ENCODE measurements at regions not wholly inside any gene's neighbourhood (a gene's known extent, or its start where the extent isn't known, plus 50 kb on each side); places are given as distances from the start of the nearest gene placed in this dataset.

DNA sequence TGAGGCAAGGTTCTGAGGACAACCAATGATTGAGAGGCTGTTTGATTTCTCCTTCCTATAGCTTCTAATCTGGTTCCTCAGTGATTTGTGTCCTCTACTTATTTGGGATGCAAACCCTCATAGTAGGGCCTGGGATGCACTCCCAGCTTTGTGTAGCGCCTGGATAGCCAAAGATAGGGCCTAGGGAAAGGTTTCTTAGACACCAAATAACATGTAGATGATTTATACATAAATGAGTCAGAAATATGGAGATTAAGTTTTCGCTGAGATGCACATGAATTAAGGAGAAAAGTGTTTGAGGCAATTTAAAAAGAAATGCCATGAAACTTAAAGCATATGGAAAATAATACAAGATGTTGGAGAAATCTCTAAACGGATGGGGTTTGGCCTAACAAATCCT, 66.0 kb upstream of the LMO4 start:
- H3K36me3 Mint-ChIP-seq (ENCODE audit: insufficient read depth in 1 of 3, low read depth in 3 of 3), result no peaks in the 10 kb centered on the region
- H2BK5ac ChIP-seq (ENCODE audit: insufficient read length, low read length), result no peak overlapping the region
- H4K91ac ChIP-seq (ENCODE audit: insufficient read length, low read depth, low read length), result no peak overlapping the region
- H3K27me3 ChIP-seq (ENCODE audit: insufficient read depth, low read length), result no peaks in the 10 kb centered on the region
- H3K79me1 ChIP-seq (ENCODE audit: insufficient read depth, low read depth, low read length, poor library complexity, severe bottlenecking), result no peaks in the 10 kb centered on the region
- no peak overlapping the region for H2BK15ac ChIP-seq (ENCODE audit: low read depth, low read length)
- H3K14ac ChIP-seq (ENCODE audit: insufficient read depth, low read length), result no peak overlapping the region
- H4K20me1 ChIP-seq (ENCODE audit: control insufficient read depth, insufficient read depth, insufficient read length), result no peaks in the 10 kb centered on the region
- H3K23ac ChIP-seq (ENCODE audit: insufficient read length, low read depth, low read length), result no peak overlapping the region
- no peaks in the 10 kb centered on the region for H3K4me1 Mint-ChIP-seq
- no peak overlapping the region for H2BK12ac ChIP-seq (ENCODE audit: insufficient read length, low read depth, low read length)
- no peak overlapping the region for H2BK20ac ChIP-seq (ENCODE audit: low read depth, low read length, poor library complexity, severe bottlenecking)
- no peak overlapping the region for H4K5ac ChIP-seq (ENCODE audit: insufficient read length, low read depth, low read length)
- H2AFZ ChIP-seq (ENCODE audit: low read length), result no peak overlapping the region
- H3T11ph ChIP-seq (ENCODE audit: low read length), result no peak overlapping the region
- H3K9me3 Mint-ChIP-seq, result no peaks in the 10 kb centered on the region
- H3K23me2 ChIP-seq (ENCODE audit: insufficient read length, low read depth, low read length, poor library complexity, severe bottlenecking), result no peaks in the 10 kb centered on the region
- H3K4me1 ChIP-seq (ENCODE audit: insufficient read depth, low read length), result no peaks in the 10 kb centered on the region
- no peak overlapping the region for H4K8ac ChIP-seq (replicated peaks; ENCODE audit: insufficient read length, low read depth, low read length)
- H3K27ac ChIP-seq (ENCODE audit: insufficient read length, low read depth, low read length), result no peak overlapping the region
- no peak overlapping the region for H3K56ac ChIP-seq (ENCODE audit: insufficient read length, low read depth, low read length)
- H3K9ac ChIP-seq (ENCODE audit: extremely low read depth, insufficient read length, low read length), result no peak overlapping the region
- H3K9me3 ChIP-seq (ENCODE audit: control insufficient read depth, low read depth, low read length), result no peaks in the 10 kb centered on the region
- no peak overlapping the region for H2BK120ac ChIP-seq (ENCODE audit: low read depth, low read length, poor library complexity, severe bottlenecking)
- H3K4me2 ChIP-seq (ENCODE audit: insufficient read depth, insufficient read length, low read length), result no peak overlapping the region
- no peaks in the 10 kb centered on the region for H3K79me2 ChIP-seq (ENCODE audit: insufficient read depth, low read length)
- H3K4me3 Mint-ChIP-seq, result no peak overlapping the region
- TF ChIP-seq, protein P1, sequence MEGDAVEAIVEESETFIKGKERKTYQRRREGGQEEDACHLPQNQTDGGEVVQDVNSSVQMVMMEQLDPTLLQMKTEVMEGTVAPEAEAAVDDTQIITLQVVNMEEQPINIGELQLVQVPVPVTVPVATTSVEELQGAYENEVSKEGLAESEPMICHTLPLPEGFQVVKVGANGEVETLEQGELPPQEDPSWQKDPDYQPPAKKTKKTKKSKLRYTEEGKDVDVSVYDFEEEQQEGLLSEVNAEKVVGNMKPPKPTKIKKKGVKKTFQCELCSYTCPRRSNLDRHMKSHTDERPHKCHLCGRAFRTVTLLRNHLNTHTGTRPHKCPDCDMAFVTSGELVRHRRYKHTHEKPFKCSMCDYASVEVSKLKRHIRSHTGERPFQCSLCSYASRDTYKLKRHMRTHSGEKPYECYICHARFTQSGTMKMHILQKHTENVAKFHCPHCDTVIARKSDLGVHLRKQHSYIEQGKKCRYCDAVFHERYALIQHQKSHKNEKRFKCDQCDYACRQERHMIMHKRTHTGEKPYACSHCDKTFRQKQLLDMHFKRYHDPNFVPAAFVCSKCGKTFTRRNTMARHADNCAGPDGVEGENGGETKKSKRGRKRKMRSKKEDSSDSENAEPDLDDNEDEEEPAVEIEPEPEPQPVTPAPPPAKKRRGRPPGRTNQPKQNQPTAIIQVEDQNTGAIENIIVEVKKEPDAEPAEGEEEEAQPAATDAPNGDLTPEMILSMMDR (conservative IDR thresholded peaks at IDR 0.05), result no peak
- no CpG with 5 or more reads among the region's 3 CpGs for WGBS (ENCODE audit: extremely low coverage, insufficient read length, low lambda C conversion rate)
- H3K4ac ChIP-seq (ENCODE audit: low read depth, low read length), result no peak overlapping the region
- H3K27me3 Mint-ChIP-seq (ENCODE audit: low read depth), result no peaks in the 10 kb centered on the region
- no peak overlapping the region for H2AK5ac ChIP-seq (ENCODE audit: insufficient read length, low read length)
- DNase-seq, result no peak
- H3K18ac ChIP-seq (ENCODE audit: insufficient read length, low read depth, low read length), result no peak overlapping the region
- no peak overlapping the region for H3K27ac Mint-ChIP-seq
